ENCODE measurements at regions not wholly inside any gene's neighbourhood (a gene's known extent, or its start where the extent isn't known, plus 50 kb on each side); places are given as distances from the start of the nearest gene placed in this dataset.

- no CpG with 5 or more reads among the region's 2 CpGs for WGBS (ENCODE audit: extremely low coverage, insufficient read length, low lambda C conversion rate)
- Histone ChIP-seq H3K9me3 (ENCODE audit: control insufficient read depth, low read depth, low read length) (no peaks in the 10 kb centered on the region), H2BK15ac (ENCODE audit: low read depth, low read length) (no peak overlapping the region), H2BK12ac (ENCODE audit: insufficient read length, low read depth, low read length) (no peak overlapping the region), H3K4ac (ENCODE audit: low read depth, low read length) (no peak overlapping the region), H2AFZ (ENCODE audit: low read length) (no peak overlapping the region), H3K9ac (ENCODE audit: extremely low read depth, insufficient read length, low read length) (no peak overlapping the region), H3K18ac (ENCODE audit: insufficient read length, low read depth, low read length) (no peak overlapping the region), H4K91ac (ENCODE audit: insufficient read length, low read depth, low read length) (no peak overlapping the region), H3K79me2 (ENCODE audit: insufficient read depth, low read length) (no peaks in the 10 kb centered on the region), H2BK120ac (ENCODE audit: low read depth, low read length, poor library complexity, severe bottlenecking) (no peak overlapping the region), H3K4me1 (ENCODE audit: insufficient read depth, low read length) (no peaks in the 10 kb centered on the region; the same call in 1 of the 2 replicates), H3T11ph (ENCODE audit: low read length) (no peak overlapping the region), H4K8ac (replicated peaks; ENCODE audit: insufficient read length, low read depth, low read length) (no peak overlapping the region), H2AK5ac (ENCODE audit: insufficient read length, low read length) (no peak overlapping the region), H2BK20ac (ENCODE audit: low read depth, low read length, poor library complexity, severe bottlenecking) (no peak overlapping the region), H2BK5ac (ENCODE audit: insufficient read length, low read length) (no peak overlapping the region), H3K23me2 (ENCODE audit: insufficient read length, low read depth, low read length, poor library complexity, severe bottlenecking) (no peaks in the 10 kb centered on the region), H3K23ac (ENCODE audit: insufficient read length, low read depth, low read length) (no peak overlapping the region), H3K27ac (ENCODE audit: insufficient read length, low read depth, low read length) (no peak overlapping the region), H3K27me3 (ENCODE audit: insufficient read depth, low read length) (no peaks in the 10 kb centered on the region), H4K5ac (ENCODE audit: insufficient read length, low read depth, low read length) (no peak overlapping the region), H3K4me2 (ENCODE audit: insufficient read depth, insufficient read length, low read length) (no peak overlapping the region), H3K56ac (ENCODE audit: insufficient read length, low read depth, low read length) (no peak overlapping the region), H3K14ac (ENCODE audit: insufficient read depth, low read length) (no peak overlapping the region), H3K79me1 (ENCODE audit: insufficient read depth, low read depth, low read length, poor library complexity, severe bottlenecking) (no peaks in the 10 kb centered on the region), H4K20me1 (ENCODE audit: control insufficient read depth, insufficient read depth, insufficient read length) (no peaks in the 10 kb centered on the region)
- TF ChIP-seq CTCF (conservative IDR thresholded peaks at IDR 0.05): no peak
- Mint-ChIP-seq H3K4me3 (no peak overlapping the region), H3K4me1 (0 out of 4 replicates have a peak, but pooled peaks cover 0 to 2% of the 10 kb centered on the region in 2 experiments), H3K27ac (no peak overlapping the region), H3K9me3 (no peaks in the 10 kb centered on the region), H3K36me3 (ENCODE audit: insufficient read depth in 1 of 3, low read depth in 3 of 3) (no peaks in the 10 kb centered on the region), H3K27me3 (ENCODE audit: low read depth) (no peaks in the 10 kb centered on the region)
- DNase-seq: no peak
Measured at GRCh38 chr7:7118822-7119221, 63.5 kb upstream of the C1GALT1 start.
